Left ventricle myocardium inferior (tissue), 1 donor: ENCODE measurements at regions not wholly inside any gene's neighbourhood (a gene's known extent, or its start where the extent isn't known, plus 50 kb on each side); places are given as distances from the start of the nearest gene placed in this dataset.

Experiments used
- DNase-seq: peaks from one replicate; pipeline ENCODE4 v3.0.0-alpha.2; 2020
- H3K27ac ChIP-seq: fragments of 200-600 bp; replicated peaks from 2 replicates; pipeline ENCODE4 v1.8.0; 2021
- H3K27me3 ChIP-seq: fragments of 200-600 bp; 2 replicates; pipeline ENCODE4 v1.8.0; 2021; ENCODE audit warnings: low read depth
- H3K36me3 ChIP-seq: fragments of 200-600 bp; 2 replicates; pipeline ENCODE4 v1.8.0; 2021
- H3K4me1 ChIP-seq: fragments of 200-600 bp; 2 replicates; pipeline ENCODE4 v1.8.0; 2021
- H3K4me3 ChIP-seq: fragments of 200-600 bp; 2 replicates; pipeline ENCODE4 v1.8.0; 2021; ENCODE audit warnings: mild to moderate bottlenecking, moderate library complexity
- H3K9me3 ChIP-seq: fragments of 200-600 bp; replicated peaks from 2 replicates; pipeline ENCODE4 v1.8.0; 2021
- CTCF ChIP-seq: fragments of 200-600 bp; IDR thresholded peaks from 2 replicates; pipeline ENCODE4 v1.8.0; 2021; ENCODE audit warnings: antibody characterized with exemption, mild to moderate bottlenecking, borderline replicate concordance
- intact Hi-C: fragments of 100-400 bp; cut with micrococcal nuclease; formaldehyde crosslinking; loops from one replicate; pipeline ENCODE4 v1.11.0; 2022
- donor health status: DM: no; HTN: yes; CAD: no; lungs with severe emphysema.

DNA sequence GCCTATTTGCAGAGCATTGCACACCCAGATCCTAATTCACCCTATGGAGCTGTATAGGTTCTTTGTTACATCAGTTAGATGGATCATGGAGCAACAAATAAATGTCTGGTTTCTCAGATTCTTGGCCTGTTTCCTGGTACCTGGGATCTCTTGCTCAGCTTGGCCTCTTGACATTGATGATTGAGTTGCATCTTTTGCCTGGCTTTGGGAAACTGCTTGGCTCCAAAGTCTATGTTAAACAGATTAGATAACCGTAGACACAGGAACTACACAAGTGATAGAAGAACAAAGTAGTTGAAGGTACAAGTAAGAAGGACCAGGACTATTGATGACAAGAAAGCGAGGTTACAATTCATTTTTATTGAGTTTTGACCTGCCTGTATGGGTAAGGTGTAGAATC, 77.3 kb downstream of the TMEM100 start:
- Histone ChIP-seq H3K27me3 (peaks cover 50% of the 10 kb centered on the region), H3K9me3 (no peaks in the 10 kb centered on the region), H3K4me1 (peaks cover 6% of the 10 kb centered on the region)

DNA sequence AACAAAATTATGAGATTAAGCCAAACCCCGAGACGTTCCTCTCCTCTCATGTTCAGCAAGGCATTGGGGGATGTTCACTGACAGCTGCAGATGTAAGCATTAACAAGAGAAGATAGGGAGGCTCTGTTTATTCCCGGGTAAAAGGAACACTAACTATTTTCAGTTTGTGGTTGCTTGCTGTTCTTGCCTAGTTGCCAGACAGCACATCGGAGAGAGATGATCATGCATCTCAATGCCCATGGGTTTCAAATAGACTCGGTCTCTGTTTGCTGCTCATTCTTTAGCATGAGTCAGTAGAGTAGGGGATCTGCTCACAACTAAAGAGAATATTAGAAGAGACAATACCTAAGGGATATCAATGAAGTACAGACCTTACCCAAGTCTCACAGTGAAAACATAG, 78.3 kb downstream of the TMEM100 start:
- DNase-seq: no peak
- Histone ChIP-seq H3K4me1 (peaks cover 6% of the 10 kb centered on the region), H3K9me3 (no peaks in the 10 kb centered on the region), H3K36me3 (no peaks in the 10 kb centered on the region), H3K4me3 (no peak overlapping the region), H3K27me3 (peaks cover 41% of the 10 kb centered on the region), H3K27ac (no peak overlapping the region)
- no peak for TF ChIP-seq CTCF
- intact Hi-C loops: no loop called here

More for the DNA sequence above, 77.3 kb downstream of the TMEM100 start:
- no peak for DNase-seq
- H3K4me3 ChIP-seq: no peak overlapping the region
- H3K36me3 ChIP-seq: no peaks in the 10 kb centered on the region
- intact Hi-C loops: no loop called here
- H3K27ac ChIP-seq: no peak overlapping the region
- TF ChIP-seq CTCF: no peak

- intact Hi-C loops: no loop called here
- peaks cover 6% of the 10 kb centered on the region for H3K4me1 ChIP-seq
- DNase-seq: no peak
- H3K4me3 ChIP-seq: no peak overlapping the region
- no peak overlapping the region for H3K27ac ChIP-seq
- TF ChIP-seq CTCF: no peak
- H3K36me3 ChIP-seq: no peaks in the 10 kb centered on the region
- peaks cover 33% of the 10 kb centered on the region for H3K27me3 ChIP-seq
- H3K9me3 ChIP-seq: no peaks in the 10 kb centered on the region
Observed at GRCh38 chr17:55642741-55643140, 79.9 kb downstream of the TMEM100 start.

DNA sequence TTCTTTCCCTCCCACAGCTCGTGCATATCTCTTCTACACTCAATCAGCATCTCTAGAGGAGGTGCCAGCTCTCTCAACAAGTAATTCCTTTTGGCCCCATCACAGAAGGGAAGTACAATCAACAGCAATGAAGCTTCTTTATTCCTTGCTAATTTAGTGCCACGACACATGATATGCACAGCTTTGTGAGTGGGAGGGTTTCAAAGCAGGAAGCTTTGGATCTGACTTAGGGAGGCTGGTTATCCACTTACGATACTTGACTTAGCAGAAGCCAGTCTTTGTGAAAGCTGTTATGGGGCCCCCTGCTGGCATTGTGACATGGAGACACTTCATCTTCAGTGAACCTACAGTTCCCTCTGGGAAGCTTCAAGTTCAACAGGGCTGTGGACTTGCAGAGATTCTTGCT, 81.0 kb downstream of the TMEM100 start:
- intact Hi-C loops: no loop called here
- H3K27me3 ChIP-seq: peaks cover 33% of the 10 kb centered on the region
- no peak overlapping the region for H3K4me3 ChIP-seq
- no peaks in the 10 kb centered on the region for H3K9me3 ChIP-seq
- peak; percentile 63 for DNase-seq
- peaks cover 7% of the 10 kb centered on the region for H3K4me1 ChIP-seq
- peak; percentile 74 for TF ChIP-seq CTCF
- H3K27ac ChIP-seq: no peak overlapping the region
- no peaks in the 10 kb centered on the region for H3K36me3 ChIP-seq

GRCh38 chr17:55639096-55639495, 83.6 kb downstream of the TMEM100 start:
- no peaks in the 10 kb centered on the region for H3K9me3 ChIP-seq
- DNase-seq: no peak
- intact Hi-C loops: no loop called here
- H3K36me3 ChIP-seq: no peaks in the 10 kb centered on the region
- H3K4me3 ChIP-seq: no peak overlapping the region
- peaks cover 16% of the 10 kb centered on the region for H3K27me3 ChIP-seq
- no peak overlapping the region for H3K27ac ChIP-seq
- peaks cover 30% of the 10 kb centered on the region for H3K4me1 ChIP-seq
- TF ChIP-seq CTCF: no peak
